ENCODE measurements at regions not wholly inside any gene's neighbourhood (a gene's known extent, or its start where the extent isn't known, plus 50 kb on each side); places are given as distances from the start of the nearest gene placed in this dataset.

DNA sequence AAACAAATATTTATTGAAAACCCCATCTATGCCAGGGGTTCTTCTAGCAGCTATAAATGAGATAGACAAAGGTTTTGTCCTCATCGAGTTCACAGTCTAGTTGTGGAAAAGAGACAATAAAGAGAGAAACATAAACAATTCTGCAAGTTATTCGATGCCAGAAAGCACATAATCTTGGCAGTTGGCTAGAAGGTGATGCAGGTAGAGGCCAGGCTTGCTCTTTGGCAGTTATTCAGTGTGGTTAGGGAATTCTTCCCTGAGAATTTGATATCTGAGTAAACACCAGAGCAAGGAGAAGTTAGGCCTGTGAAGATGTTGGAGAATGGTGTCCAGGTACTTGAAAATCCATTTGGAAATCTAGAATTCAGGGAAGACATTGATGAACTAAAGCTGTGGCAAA, 547.4 kb downstream of the SLC4A3 start:
- CTCF ChIA-PET (ENCODE audit: low intra/inter-chr PET ratio, low total read pairs) = no interaction called here
- H3K4me1 ChIP-seq (ENCODE audit: insufficient read depth, low read length) = no peaks in the 10 kb centered on the region
- H2AFZ ChIP-seq (ENCODE audit: low read length) = no peak overlapping the region
- H3K27ac ChIP-seq (ENCODE audit: extremely low read length, insufficient read depth, low read length) = no peak overlapping the region
- no peak overlapping the region for H3K4me2 ChIP-seq (ENCODE audit: low read depth, low read length)
- H3K79me2 ChIP-seq (ENCODE audit: insufficient read depth, low read length) = no peaks in the 10 kb centered on the region
- H3K9me3 ChIP-seq (ENCODE audit: low read length) = no peaks in the 10 kb centered on the region
- BruUV-seq (replicated peaks) = no TSS peak
- no peaks in the 10 kb centered on the region for H4K20me1 ChIP-seq (ENCODE audit: insufficient read depth, low read length)
- intact Hi-C loops (cut with micrococcal nuclease; ENCODE audit: unreplicated experiment) (no loop called here), in situ Hi-C loops (cut with HindIII; ENCODE audit: extremely low pct_ligation_motif_present, low pct_unique_long_range_greater_than_20kb) (loop anchor here (25.0 kb wide), 1 partner anchor 1387 kb away; the partner anchor contains the start of gene EPHA4)
- no peak overlapping the region for H3K9ac ChIP-seq (ENCODE audit: insufficient read depth, low read depth, low read length)
- POLR2A ChIA-PET = no interaction called here
- FAIRE-seq (no peak), ATAC-seq (no peak), DNase-seq (ENCODE audit: low spot score) (no peak)
- H3K4me3 ChIP-seq (replicated peaks in 1 of 3; ENCODE audit: insufficient read depth in 1 of 3, low read depth in 2 of 3, low read length in 3 of 3) = no peak overlapping the region
- 0% methylated on average over 2 of the region's 2 CpGs for WGBS (ENCODE audit: low lambda C conversion rate)
- TF ChIP-seq CHCHD3 (CRISPR knock-in tag; IDR thresholded peaks at IDR 0.05) (no peak), ZNF570 (CRISPR knock-in tag; IDR thresholded peaks at IDR 0.05; ENCODE audit: borderline replicate concordance) (no peak), SNAI1 (CRISPR knock-in tag; IDR thresholded peaks at IDR 0.05; ENCODE audit: borderline replicate concordance) (no peak)
- H3K36me3 ChIP-seq (replicated peaks in 1 of 2; ENCODE audit: control insufficient read depth in 1 of 2, insufficient read depth in 2 of 2, low read length in 2 of 2) = no peaks in the 10 kb centered on the region
- H3K27me3 ChIP-seq (ENCODE audit: control insufficient read depth in 1 of 2, insufficient read depth in 2 of 2, low read length in 2 of 2) = no peaks in the 10 kb centered on the region

DNA sequence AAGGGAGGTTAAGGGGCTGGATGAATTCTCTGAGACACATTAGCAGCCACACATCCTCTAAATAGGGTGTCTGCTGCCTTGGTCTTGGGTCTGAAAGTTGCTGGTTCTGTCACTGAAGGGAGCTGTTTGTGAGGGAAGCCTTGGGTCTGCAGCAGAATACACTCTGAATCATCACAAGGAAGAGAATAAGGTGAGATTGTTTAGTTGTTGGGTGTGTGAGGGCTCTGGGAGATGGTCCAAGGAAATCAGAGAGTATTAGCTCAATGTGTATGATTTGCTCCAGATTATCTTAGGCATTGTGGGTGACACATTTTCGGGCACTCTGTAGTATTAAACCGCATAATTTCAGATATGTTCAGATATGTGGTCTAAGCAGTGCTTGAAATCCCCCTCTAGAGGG, 548.5 kb downstream of the SLC4A3 start:
- Histone ChIP-seq H3K9ac (ENCODE audit: insufficient read depth, low read depth, low read length) (no peak overlapping the region), H3K4me3 (replicated peaks in 1 of 3; ENCODE audit: insufficient read depth in 1 of 3, low read depth in 2 of 3, low read length in 3 of 3) (no peak overlapping the region), H2AFZ (ENCODE audit: low read length) (no peak overlapping the region), H3K4me2 (ENCODE audit: low read depth, low read length) (no peak overlapping the region), H3K9me3 (ENCODE audit: low read length) (no peaks in the 10 kb centered on the region), H3K4me1 (ENCODE audit: insufficient read depth, low read length) (no peaks in the 10 kb centered on the region), H3K27me3 (ENCODE audit: control insufficient read depth in 1 of 2, insufficient read depth in 2 of 2, low read length in 2 of 2) (no peaks in the 10 kb centered on the region), H3K27ac (ENCODE audit: extremely low read length, insufficient read depth, low read length) (no peak overlapping the region), H3K36me3 (replicated peaks in 1 of 2; ENCODE audit: control insufficient read depth in 1 of 2, insufficient read depth in 2 of 2, low read length in 2 of 2) (no peaks in the 10 kb centered on the region), H4K20me1 (ENCODE audit: insufficient read depth, low read length) (no peaks in the 10 kb centered on the region), H3K79me2 (ENCODE audit: insufficient read depth, low read length) (no peaks in the 10 kb centered on the region)
- intact Hi-C loops (cut with micrococcal nuclease; ENCODE audit: unreplicated experiment) = no loop called here
- no peak for TF ChIP-seq ZSCAN20 (CRISPR knock-in tag; IDR thresholded peaks at IDR 0.05; ENCODE audit: borderline replicate concordance)
- TF ChIP-seq ARHGAP35 (CRISPR knock-in tag; IDR thresholded peaks at IDR 0.05; ENCODE audit: borderline replicate concordance) = no peak
- no peak for TF ChIP-seq ZNF737 (CRISPR knock-in tag; IDR thresholded peaks at IDR 0.05; ENCODE audit: borderline replicate concordance)
- TF ChIP-seq, protein P1, sequence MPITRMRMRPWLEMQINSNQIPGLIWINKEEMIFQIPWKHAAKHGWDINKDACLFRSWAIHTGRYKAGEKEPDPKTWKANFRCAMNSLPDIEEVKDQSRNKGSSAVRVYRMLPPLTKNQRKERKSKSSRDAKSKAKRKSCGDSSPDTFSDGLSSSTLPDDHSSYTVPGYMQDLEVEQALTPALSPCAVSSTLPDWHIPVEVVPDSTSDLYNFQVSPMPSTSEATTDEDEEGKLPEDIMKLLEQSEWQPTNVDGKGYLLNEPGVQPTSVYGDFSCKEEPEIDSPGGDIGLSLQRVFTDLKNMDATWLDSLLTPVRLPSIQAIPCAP (CRISPR knock-in tag; IDR thresholded peaks at IDR 0.05; ENCODE audit: low read depth) = no peak
- no peak for TF ChIP-seq MXD4 (CRISPR knock-in tag; IDR thresholded peaks at IDR 0.05)
- no peak for TF ChIP-seq HMG20A (CRISPR knock-in tag; IDR thresholded peaks at IDR 0.05; ENCODE audit: borderline replicate concordance)
- no peak for TF ChIP-seq FLYWCH1 (CRISPR knock-in tag; IDR thresholded peaks at IDR 0.05)
- TF ChIP-seq KLF11 (CRISPR knock-in tag; IDR thresholded peaks at IDR 0.05) = no peak
- TF ChIP-seq CBFB (CRISPR knock-in tag; IDR thresholded peaks at IDR 0.05) = no peak
- TF ChIP-seq SIN3B (IDR thresholded peaks at IDR 0.05; ENCODE audit: low read length) = no peak
- TF ChIP-seq ZNF724P (CRISPR knock-in tag; IDR thresholded peaks at IDR 0.05; ENCODE audit: borderline replicate concordance) = no peak
- TF ChIP-seq PTBP1 (IDR thresholded peaks at IDR 0.05; ENCODE audit: low read depth, low read length, poor library complexity, severe bottlenecking) = no peak
- TF ChIP-seq HIVEP1 (CRISPR knock-in tag; IDR thresholded peaks at IDR 0.05) = no peak
- no peak for TF ChIP-seq ZBTB7A (CRISPR knock-in tag; IDR thresholded peaks at IDR 0.05)
- CTCF ChIA-PET (ENCODE audit: low intra/inter-chr PET ratio, low total read pairs) = no interaction called here
- ATAC-seq (no peak), DNase-seq (ENCODE audit: low spot score) (no peak), FAIRE-seq (no peak)
- POLR2A ChIA-PET = no interaction called here
- in situ Hi-C loops (cut with HindIII; ENCODE audit: extremely low pct_ligation_motif_present, low pct_unique_long_range_greater_than_20kb) = no loop called here
- WGBS (ENCODE audit: low lambda C conversion rate) = 3% methylated on average over 2 of the region's 2 CpGs
- BruUV-seq (replicated peaks) = no TSS peak
